IPS-18c (cell line): ENCODE measurements at regions not wholly inside any gene's neighbourhood (a gene's known extent, or its start where the extent isn't known, plus 50 kb on each side); places are given as distances from the start of the nearest gene placed in this dataset.

ENCODE experiments used
- H3K4me3 ChIP-seq: 2 replicates; pipeline ENCODE4 v1.7.0; 2013; ENCODE audit warnings: low read depth, mild to moderate bottlenecking, low read length, moderate library complexity; ENCODE audit not compliant: insufficient read depth
- H3K9me3 ChIP-seq: one replicate; pipeline ENCODE4 v1.6.1; 2013; ENCODE audit warnings: mild to moderate bottlenecking, low read length, moderate library complexity; ENCODE audit not compliant: control insufficient read depth, insufficient read depth

DNA sequence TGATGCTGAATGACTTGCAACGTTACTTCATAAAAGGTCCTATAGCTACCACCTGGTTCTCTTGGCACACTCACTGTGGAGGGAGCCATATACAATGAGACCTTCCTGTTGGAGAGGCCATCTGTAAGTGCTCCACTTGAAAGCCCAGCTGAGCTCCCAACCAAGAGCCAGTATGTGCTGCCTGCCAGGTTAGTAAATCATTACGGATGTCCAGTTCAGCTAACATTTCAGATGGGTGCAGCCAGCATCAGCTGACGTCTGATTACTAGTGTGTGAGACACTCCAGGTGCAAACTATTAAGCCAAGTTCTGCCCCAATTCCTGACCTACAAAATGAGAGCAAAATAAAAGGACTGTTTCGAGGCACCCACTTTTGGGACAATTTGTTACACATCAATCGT lies 274.4 kb upstream of the ROBO2 start:
- H3K4me3 ChIP-seq: no peak overlapping the region
- H3K9me3 ChIP-seq: no peaks in the 10 kb centered on the region

DNA sequence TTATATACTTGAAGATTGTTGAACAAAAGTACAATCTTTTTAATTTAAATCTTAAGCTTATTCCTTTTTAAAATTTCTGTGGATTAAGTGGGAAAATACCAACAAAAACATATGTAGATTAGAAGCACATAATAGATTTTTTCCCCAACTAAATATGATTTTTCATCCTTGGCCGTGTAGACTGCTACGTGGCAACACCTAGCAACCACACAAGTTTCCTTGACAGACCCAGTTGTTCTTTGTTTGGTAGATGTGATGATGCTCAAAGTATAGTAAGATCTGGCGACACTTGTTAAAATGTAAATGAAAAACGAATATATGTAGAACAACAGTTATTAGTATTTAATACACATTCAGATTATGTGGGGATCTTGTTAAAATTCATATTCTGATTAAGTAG lies 271.0 kb upstream of the ROBO2 start:
- Histone ChIP-seq H3K9me3 (no peaks in the 10 kb centered on the region), H3K4me3 (no peak overlapping the region)

DNA sequence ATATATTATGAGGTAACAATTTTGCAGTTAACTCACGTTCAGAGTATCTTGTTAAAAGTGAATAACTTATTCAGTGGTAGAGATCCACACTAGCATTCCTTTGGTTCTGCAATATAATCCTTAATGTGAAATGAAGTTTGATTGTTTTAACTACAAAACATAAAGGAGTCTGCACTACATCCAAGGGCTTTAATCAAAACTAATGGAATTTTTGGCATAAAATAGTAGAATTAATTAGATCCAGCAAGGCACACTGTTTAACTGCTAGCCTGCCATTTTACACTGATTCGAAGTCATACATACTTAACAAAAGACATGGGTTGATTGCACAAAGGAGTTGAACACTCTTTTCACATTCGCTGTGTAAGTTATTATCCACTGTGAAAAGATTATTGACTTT lies 263.0 kb upstream of the ROBO2 start:
- Histone ChIP-seq H3K4me3 (no peak overlapping the region), H3K9me3 (no peaks in the 10 kb centered on the region)

DNA sequence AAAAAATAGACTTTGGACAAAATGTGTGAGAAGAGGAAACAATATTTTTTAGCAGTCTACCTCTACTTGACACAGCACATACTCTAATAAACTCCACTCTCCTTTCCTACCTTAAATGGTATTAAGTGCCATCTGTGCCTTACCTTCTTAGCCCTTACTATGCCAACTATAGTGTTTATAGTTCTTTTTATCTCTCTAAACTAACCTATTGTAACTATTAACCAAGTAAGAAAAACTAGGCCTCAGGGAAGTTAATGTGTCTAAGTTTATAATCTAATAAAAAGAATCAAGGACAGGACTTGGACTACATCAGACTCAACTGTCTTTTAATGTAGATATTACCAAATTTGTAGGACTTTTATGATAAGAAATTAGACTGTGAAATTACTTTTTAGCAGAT lies 251.7 kb upstream of the ROBO2 start:
- Histone ChIP-seq H3K4me3 (no peak overlapping the region), H3K9me3 (peaks cover 5% of the 10 kb centered on the region)

DNA sequence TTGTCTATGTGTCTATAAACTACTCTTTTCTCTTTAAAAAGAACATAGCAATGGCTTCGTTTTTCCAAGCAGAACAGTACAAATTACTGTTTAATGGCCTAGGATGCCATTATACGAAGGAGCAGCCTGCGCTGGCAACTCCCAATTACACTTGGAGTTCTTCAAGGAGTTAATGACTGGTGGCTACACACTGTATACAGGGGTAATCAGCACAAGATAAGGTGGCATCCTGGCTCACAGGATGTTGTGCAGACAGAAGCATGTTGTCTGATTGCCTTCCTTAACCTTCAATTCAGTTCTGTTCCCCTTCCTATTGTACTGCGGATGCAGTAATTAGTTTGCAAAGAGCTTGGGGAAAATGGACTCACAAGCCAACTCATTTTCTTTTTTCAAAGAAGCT lies 250.7 kb upstream of the ROBO2 start:
- Histone ChIP-seq H3K9me3 (peaks cover 3% of the 10 kb centered on the region), H3K4me3 (no peak overlapping the region)

DNA sequence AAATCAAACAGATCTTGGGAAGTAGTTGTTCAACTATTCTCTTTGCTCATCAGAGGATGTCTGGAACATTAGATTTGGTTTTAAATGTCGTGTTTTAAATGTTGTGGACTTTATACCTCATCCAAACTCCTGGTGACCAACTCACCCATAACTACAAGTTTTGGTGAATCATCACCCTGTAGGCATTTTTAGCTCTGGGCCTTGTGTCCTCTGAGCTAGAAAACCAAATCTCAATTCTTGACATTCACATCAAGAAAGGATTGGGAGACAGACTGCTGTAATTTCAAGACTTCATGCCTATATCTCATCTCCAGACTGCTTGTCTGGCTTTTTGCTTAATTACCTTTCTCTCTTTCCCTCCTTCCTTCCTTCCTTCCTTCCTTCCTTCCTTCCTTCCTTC lies 228.5 kb upstream of the ROBO2 start:
- Histone ChIP-seq H3K4me3 (no peak overlapping the region), H3K9me3 (no peaks in the 10 kb centered on the region)

DNA sequence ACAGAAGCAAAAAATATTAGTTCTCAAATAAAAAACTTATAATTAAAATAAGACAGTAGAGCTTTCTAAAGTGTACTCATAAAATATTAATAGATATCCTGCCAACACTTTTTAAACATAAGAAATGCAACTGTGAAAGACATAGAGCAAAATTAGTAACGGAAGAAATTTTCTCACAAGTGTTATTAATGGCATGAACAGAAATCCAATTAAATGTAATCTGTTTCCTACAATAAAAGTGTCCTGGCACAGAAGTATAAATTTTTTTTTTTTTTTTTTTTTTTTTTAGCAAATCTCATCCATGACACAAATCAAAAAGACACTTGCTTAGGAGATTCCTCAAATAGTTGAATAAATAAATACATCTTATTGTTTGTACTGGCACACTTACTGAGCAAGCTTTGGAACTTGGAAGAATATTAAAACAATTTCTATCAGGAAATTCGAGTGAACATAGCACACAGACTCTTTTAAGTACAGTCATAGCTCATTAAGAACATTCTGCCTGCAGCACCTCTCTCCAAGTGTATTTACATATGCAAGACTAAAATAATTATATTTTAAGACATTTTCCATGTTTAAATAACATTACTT lies 227.2 kb upstream of the ROBO2 start:
- Histone ChIP-seq H3K9me3 (no peaks in the 10 kb centered on the region), H3K4me3 (no peak overlapping the region)

DNA sequence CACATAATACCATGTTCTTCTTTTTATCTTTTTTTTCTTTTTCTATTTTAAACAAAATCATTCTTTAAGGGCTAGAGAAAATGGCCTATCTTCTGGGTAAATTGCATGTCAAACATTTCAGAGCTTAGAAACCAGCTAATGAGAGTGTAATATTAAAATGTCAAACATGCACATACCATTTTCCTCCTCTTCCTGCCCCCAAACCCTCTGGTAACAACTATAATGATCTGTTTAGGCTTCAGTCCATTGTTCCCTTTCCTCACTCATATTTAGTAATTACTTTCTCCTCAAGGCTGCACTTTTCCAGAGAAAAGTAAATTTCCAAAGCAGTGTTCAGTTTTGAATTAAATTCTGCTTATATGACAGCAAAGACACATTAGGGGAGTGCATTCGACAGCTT lies 224.3 kb upstream of the ROBO2 start:
- Histone ChIP-seq H3K4me3 (no peak overlapping the region), H3K9me3 (no peaks in the 10 kb centered on the region)

DNA sequence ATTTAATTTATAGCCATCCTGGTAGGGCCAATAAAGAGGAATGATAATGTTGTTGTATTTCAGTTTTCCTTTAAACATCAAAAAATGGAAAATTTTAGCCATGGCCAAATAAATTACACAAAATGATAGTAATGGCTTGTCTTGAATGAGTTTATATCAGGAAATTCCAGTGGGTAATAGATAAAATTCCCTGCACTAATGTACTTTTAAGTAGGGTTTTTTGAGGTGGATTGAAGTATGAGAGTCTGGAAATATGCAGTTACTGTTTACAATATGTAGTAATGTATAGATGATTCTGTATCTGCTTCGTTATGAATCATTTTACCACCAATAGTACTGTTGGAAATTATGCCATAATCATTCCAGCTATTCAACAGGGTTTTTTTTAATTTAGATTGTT lies 219.4 kb upstream of the ROBO2 start:
- Histone ChIP-seq H3K9me3 (no peaks in the 10 kb centered on the region), H3K4me3 (no peak overlapping the region)

DNA sequence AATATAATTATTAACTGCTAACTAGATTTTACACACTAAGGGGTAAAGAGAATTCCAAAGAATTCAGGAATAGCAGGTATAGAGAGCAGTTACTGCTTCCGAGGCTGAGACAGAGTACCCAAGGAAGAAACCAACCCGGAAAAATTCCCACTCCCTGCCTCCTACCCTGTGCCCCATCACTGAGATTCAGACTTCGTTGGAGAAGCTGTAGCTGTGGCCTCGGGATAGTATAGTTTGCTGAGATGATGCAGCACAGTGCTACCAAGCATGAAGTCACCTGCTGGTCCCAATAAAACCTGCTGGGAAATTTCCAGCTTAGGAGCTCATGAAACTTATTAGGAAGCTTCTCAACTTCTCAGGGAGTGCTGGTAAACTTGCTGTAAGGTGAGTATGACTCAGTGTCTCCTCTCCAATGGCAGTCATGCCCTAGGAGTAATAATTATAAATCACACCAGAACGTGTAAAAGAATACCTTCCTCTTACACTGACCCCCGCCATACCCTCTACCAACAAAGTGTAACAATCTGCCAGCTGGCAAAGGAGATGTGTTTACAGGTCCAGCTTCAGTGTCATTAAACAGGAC lies 215.2 kb upstream of the ROBO2 start:
- no peaks in the 10 kb centered on the region for H3K9me3 ChIP-seq
- H3K4me3 ChIP-seq: no peak overlapping the region

DNA sequence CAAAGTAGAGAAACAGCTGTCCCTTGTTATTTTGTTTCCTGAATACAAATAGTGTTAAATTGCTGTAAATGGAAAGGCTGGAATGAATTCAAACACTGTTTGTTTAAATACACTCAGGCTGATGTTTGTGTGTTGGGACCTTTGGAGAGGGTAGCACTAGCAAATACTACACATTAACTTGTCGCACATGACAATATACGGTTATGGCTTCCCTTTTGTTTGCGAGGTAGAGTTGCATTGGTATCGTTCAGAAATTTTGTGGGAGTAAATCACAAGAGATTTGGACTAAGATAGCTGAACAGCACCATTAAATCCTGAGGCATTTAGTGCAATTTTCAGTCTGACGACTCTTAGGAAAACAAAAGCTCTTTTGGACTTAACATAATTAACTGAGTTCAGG lies 213.0 kb upstream of the ROBO2 start:
- Histone ChIP-seq H3K9me3 (no peaks in the 10 kb centered on the region), H3K4me3 (no peak overlapping the region)

DNA sequence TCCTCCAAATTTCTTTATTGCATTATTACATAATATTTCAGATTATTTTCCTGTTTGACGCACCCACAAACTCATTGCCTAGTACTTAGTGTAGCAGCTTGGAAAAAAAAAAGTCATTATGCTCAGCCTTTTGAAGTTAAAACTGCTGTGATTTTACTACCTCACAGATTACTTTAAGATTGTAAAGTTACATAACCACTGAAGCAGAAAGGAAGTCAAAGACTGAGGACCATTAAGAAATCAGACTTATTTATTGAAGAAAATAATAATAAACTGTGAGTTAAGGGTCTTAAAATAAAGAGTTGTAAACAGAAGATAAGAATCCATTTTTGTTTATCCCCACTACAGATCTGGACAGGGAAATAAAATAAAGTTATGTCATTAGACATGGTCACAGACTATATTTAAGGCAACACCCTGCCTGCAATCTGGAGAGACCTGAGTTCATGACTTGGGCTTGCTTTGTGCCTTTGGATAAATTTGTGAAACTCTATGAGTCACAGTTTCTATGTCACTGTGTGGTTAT lies 212.1 kb upstream of the ROBO2 start:
- H3K9me3 ChIP-seq: no peaks in the 10 kb centered on the region
- no peak overlapping the region for H3K4me3 ChIP-seq

DNA sequence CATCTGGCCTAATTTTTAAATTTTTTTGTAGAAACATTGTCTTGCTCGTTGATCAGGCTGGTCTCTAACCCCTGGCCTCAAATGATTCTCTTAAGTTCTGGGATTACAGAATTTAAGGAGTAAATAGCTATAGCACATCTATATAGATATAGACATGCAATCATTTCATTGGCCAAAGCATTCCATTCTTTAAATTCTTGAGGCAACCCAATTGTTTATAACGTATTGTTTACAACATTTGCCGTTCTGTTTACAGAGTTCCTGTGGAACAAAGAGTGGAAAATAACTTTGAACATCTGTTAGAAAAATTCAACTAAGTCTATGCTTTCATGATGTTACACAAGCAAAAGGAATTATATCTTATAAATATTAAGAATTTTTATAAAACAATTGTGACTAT lies 205.2 kb upstream of the ROBO2 start:
- Histone ChIP-seq H3K9me3 (no peaks in the 10 kb centered on the region), H3K4me3 (no peak overlapping the region)

DNA sequence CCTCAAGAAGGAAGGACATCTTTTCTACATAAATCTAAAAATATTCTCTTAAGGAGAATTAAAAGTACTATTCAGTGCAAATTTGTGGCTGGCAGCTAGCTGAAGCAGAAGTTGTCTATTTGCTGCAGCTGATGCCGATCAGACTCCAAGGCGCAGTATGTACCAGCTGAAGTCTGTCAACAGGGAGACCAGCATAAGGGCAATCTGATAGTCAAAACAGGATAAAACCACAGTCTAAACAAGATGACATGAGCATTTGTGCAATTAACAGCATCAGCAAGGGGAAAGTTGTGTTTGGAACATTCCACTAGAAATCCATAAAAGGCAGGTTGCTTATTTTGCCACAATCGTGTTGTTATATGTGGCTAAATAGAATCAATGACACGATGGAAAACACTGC lies 198.2 kb upstream of the ROBO2 start:
- Histone ChIP-seq H3K4me3 (no peak overlapping the region), H3K9me3 (no peaks in the 10 kb centered on the region)

DNA sequence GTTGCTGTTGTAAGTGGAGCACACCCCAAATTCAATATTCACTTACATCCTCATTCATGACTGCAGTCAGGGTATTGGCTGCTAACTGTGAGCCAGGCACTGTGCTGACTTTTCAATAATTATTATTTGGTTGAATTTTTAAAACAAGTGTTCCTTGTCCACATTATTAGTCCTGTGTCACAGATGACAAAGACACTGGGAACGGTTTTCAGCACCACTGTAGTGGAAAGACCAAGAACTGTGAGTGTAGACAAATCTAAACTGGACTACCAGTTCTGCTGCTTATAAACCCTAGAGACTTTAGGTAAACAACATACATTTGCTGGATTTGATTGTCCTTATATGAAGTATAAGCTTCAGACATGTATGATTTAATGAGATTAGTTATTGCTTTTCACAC lies 197.7 kb upstream of the ROBO2 start:
- H3K4me3 ChIP-seq: no peak overlapping the region

DNA sequence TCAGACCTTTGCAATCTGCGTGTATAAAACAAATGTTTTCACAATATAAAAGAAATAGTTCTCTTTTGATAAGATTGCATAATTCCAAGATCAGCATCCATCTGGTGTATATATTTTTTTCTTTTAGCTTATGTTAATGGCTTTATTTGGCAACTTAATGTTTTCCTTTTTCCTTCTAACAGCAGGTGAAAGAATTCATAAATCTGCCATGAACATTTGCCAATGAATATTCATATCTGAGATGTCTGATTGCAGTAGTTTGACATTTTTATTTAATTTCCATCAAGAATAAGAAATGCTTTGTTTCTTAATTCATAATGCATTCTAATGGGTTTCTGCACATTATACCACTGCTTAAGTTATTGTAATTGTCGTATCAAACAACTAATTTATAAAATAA lies 184.4 kb upstream of the ROBO2 start:
- Histone ChIP-seq H3K4me3 (no peak overlapping the region), H3K9me3 (no peaks in the 10 kb centered on the region)

More for the DNA sequence above, 197.7 kb upstream of the ROBO2 start:
- no peaks in the 10 kb centered on the region for H3K9me3 ChIP-seq

DNA sequence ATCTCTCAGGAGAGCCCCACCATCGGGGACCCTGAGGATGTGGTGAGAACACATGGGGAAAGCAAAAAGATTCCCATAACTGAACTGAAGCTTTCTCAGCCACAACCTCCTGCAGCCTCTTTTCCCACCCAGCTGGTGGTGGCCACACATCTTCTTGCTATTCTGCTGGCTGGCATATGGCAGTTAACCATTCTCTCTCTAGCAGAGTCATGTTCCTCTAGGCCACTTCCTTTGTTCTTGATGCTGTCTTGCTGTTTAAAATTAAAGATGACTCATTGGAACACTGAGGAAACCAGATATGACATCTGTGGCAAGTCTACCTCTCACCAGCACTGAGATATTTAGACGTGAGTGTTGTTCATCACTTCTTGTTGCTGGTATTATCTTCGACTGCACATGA lies 180.3 kb upstream of the ROBO2 start:
- Histone ChIP-seq H3K4me3 (no peak overlapping the region), H3K9me3 (no peaks in the 10 kb centered on the region)

DNA sequence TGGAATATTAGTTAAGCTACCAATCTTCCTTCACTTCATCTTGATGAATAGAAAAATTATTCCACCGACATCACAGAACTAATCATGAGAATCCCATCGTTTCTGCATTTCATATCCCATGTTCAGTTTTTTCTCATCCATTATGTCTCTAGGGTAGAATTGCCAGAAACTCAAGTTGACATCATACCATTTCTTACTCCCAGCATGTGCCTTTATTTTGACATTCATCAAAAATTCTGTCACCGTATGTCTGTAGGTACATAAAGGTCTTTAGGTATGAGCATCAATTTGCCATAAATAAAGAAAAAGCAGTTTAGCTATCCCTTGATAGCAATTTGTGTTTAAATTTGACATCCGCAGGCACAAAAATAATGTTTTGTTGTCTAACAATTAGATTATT lies 175.5 kb upstream of the ROBO2 start:
- no peaks in the 10 kb centered on the region for H3K9me3 ChIP-seq
- H3K4me3 ChIP-seq: no peak overlapping the region
